GM18867 (cell line): ENCODE measurements at regions not wholly inside any gene's neighbourhood (a gene's known extent, or its start where the extent isn't known, plus 50 kb on each side); places are given as distances from the start of the nearest gene placed in this dataset.

ENCODE experiments used
- ATAC-seq: cut with Tn5 transposase; IDR thresholded peaks from one replicate; pipeline ENCODE4 v1.9.1; 2021; ENCODE audit warnings: mild to moderate bottlenecking, moderate library complexity; ENCODE audit not compliant: unreplicated experiment

DNA sequence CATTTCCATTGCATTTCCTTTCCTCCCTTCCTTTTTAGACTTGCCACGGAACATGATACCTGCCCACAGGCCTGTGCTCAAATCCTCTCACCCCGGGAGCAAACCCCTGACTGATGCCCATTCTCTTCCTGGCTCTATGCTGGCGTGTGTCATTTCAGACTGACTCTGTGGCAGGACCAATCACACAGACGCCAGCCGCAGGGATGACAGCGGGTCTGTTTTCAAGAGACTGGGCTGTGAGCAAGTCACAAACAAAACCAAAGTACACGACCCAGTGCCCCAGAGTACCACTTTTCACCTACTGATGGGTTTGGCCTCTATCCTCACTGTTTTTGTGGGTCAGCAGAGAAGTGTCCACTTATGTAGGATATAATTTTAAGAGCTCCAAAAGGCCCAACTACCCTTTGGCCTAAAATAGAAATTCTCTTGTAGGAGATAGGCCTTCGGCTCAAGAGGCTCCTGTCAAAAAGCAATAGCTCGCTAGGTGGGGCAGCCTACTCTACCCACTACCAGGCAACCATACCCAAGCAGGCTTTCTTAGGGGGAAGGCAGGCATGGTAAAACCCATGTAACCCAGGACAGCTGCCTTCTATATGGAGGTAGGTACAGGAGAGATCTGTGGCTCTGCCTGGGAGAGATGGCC lies 215.7 kb downstream of the CDC5L start:
- no peak for ATAC-seq

DNA sequence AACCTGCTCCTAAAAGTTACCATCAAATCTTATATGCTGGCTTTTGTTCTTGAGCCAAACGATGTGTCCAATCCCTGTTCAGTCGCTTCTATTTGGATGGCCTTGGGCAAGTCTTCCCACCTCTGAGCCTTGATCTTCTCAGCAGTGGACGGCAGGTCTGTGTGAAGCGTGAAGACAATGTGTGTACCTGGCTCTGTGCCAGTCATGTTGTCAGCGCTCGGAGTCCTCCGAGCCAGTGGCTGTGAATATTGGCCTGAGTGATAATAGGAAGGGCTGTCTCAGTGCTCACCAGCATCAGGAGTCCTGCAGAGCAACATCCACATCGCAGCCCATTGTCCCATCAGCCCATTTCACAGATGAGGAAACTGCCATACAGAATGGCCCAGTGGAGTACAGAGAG lies 219.0 kb downstream of the CDC5L start:
- no peak for ATAC-seq

DNA sequence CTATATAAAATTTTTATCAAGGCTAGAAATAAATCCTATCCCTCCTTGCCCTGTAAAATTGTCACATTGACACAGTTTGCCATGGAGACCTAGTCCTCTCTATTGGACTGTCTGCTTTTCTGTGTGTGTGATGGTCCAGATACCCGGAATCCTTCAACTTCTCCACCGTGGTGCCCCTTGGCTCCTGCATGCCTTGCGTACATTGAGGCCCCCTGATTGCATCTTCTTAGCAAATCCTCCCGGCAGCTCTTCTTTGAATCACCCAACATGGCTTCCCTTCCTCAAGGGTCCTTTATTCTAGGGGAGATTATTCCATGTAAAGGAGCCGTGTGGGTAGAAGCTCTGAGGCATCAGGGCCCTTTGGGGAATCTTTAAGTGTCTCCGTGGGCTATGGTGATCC lies 219.5 kb downstream of the CDC5L start:
- no peak for ATAC-seq

DNA sequence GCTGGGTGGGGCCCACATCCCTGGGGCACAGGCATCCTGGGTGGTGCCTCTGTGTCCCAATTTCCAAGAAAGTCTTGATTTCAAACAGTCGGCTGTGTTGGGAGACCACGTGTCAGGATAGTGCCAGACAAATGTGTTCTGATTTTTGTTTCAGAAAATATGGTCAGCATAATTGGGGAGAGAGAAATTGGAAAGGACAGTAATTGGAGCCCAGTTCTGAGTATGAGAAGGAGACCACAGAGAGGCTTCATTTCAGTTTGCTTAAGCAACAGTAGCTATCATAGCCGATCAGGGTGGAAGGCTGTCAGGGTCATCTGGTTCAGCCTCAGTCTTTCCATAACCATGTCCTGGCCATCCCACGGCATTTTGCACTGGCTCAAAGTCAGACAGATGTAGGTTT lies 220.7 kb downstream of the CDC5L start:
- no peak for ATAC-seq

DNA sequence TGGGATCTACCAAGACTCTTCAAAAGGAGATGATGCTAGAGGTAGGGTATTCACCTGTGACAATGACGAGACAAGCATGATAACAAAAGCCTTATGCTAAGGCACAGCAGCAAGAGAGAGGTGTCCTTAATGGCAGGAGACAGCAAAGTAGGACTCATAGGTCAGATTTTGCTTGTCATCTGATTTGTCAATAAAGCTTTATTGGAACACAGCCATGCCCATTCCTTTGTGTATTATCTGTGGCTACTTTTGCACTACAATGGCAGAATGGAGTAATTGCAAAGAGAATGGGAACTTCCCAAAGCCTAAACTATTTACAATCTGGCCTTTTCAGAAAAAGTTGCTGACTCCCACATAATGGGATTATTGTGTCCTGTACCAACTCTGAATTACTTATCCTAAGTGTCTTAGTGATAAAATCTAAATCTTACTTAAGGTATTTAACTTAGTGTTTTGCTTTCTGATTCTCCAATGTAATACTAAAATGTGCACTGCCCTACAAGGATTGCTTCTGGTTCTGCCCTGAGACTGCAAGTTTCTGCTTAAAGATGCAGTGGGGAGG lies 221.6 kb downstream of the CDC5L start:
- no peak for ATAC-seq

DNA sequence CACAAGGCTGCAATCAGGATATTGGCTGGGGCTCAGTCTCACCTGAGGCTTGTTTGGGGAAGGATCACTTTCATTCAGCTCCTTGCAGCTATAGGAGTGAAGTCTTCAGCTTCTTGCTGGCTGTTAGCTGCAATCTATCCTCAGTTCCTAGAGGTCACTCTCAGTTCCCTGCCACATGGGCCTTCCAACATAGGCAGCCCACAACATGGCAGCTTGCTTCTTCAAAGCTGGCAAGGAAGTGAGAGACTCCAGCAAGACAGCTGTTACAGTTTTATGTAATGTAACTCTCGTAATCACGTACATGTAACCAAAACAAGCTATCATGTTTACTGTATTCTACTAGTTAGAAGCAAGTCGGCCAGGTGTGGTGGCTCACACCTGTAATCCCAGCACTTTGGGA lies 226.9 kb downstream of the CDC5L start:
- no peak for ATAC-seq

DNA sequence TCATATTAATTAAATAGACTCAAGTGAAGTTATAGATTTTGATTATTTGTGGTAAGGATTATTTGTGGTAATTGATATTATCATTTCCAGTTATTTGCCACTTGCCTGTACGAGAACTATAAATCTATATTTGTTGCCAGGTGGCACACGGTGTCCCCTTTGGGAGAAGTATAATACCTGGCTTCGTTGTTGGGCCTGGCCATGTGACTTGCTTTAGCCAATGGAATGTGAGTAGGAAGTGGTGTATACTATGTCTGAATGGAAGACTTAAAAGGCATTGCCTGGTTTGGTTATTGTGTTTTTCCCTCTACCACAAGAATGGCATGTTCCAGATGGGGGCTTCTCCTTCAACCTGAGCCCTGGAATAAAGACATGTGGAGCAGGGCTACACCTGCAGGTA lies 228.1 kb downstream of the CDC5L start:
- ATAC-seq, result no peak

DNA sequence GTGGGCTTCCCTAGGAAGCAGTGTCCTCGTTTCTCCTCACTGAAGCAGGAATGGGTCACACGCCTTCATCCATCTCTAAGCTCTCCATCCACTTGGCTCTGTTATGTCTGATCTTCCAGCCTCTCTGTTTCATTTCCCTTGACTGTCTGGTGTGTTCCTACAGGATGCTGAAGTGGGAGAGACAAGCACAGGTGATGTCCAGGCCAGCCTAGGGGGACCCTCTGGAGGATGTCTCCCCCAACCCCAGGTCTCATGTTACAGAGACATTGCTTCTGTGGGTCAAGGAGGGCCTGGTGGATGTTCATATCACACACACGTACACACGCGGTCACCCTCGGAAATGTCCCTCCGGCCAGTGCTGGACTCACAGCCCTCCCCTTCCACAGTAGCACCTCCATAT lies 229.9 kb downstream of the CDC5L start:
- ATAC-seq, result no peak

DNA sequence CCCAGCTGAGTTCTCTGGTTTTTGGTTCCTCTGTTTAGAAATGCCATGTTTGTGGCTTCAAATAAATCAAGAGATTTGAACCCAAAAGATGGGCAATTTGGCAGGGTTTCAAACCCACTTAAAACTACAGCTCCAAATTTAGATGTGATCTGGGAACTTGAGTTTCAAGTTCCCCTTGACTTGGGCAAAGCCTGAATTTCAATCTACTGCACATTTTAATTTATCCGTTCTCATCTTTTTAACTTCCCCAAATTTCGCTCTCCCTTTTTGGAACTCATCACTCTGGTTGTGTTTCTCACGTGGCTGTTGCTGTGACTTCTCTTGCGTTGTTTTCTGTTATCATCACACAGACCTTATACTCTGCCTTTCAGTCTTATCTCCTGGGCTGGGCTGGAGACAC lies 230.9 kb downstream of the CDC5L start:
- no peak for ATAC-seq

DNA sequence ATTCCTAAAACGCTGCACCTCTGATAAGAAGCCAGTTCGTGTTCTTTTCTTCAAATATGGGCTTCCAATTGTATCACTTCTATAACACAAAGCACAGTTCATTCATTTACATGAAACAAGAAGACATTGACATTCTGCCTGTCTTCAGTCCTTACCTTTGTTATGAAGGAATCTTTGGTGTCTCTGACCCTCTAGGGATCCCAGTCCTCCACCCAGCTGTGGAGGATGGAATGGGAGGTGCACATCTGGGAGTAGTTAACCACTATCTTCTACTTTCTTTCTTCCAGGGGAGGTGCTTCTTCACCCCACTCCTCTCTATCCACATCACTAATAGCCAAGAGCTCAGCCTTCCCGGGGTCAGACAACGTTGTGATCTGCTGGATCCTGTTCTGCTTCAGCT lies 233.4 kb downstream of the CDC5L start:
- no peak for ATAC-seq

DNA sequence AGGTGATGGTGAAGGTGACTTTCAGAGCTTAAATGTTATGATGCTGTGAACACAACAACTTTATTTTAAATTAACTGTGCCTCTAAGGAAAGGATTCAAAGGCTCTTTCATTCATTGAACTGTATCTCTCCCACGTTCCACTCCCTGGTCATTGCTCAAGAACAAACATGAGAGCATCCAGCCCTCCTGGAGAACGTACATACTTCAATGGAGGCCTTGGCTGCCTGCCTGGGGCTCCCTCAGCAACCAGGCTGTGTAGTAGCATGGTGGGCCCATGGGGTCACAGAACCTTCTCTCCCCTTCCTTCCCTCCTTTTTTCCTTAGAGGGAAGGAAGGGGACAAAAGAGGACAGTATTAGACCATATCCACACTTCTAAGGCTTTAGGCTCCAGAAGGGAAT lies 234.3 kb downstream of the CDC5L start:
- ATAC-seq, result no peak

DNA sequence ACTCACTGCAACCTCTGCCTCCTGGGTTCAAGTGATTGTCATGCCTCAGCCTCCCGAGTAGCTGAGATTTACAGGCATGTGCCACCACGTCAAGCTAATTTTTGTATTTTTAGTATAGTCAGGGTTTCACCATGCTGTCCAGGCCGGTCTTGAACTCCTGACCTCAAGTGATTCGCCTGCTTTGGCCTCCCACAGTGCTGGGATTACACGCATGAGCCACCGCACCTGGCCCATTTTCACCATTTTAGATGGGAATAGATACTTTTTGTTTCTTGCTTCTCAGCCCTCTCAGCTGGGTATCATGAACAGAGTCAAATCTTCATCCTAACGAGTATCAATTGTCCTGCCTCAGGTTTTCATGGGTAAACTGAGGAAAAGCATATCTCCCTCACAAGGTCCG lies 235.0 kb downstream of the CDC5L start:
- ATAC-seq, result no peak

DNA sequence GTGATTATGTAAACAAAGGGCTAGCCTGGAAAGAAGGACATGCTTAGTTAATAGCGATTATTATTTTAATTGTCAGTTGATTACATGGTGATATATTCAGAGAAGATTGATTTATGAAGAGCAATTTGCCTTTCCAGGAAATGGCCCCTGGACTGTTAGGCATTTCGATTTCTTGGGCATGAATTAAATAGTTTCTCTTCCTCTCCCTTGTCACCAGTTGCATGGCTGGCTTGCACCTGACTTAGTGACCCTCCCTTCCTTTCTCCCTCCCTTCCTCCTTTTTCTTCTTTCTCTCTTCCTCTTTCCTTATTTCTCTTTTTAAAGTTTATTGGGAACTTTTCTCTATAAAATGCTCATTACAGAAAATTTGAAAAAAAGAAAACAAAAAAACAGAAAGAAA lies 235.4 kb downstream of the CDC5L start:
- ATAC-seq, result no peak

DNA sequence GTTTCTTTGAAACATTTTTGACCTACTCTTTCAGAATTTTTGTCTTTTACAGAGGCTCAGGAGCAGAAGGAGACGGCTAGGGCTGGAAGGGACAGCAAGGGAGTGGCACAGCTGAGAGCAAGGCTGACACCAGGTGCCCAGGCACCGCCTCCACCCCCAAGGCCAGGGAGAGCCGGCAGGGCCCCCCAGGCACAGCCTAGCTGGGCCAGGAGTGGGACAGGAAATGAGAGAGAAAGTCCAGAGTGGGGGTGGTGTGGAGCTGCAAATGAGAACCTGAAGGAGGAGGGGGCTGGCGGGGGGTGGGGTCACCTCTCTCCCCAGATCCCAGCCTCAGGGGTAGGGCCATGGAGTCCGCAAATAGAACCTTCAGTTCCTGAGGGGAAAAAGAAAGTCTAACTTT lies 236.7 kb downstream of the CDC5L start:
- ATAC-seq, result no peak

DNA sequence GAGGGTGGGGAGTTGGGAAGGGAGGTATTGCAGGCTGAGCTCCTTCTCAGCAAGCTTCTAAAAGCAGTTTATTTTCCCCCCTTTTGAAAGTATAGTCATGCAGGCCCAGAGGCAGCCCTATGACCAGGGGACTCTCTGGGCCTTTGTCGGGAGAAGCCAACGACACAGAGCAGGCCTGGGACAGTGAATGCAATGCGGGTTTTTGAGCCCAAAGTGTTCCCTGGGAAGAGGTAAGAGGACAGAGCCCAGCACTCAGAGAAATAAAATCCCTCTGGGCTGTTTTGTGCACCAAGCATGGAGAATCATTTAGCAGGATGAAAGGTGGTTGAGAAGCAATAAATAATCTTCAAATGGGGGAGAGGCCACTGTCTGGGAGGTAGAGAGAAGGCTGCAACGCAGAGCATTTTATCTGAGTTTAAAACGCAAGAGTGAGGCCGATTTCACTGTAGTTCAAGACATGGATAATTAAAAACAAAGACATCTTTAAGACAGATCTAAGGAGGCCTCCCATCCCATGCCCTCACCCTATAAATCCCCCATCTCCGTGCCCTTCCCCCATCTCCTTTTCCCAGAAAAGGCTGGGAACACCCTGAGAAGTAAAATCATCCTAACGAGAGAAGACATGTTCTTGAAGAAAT lies 237.5 kb downstream of the CDC5L start:
- no peak for ATAC-seq

DNA sequence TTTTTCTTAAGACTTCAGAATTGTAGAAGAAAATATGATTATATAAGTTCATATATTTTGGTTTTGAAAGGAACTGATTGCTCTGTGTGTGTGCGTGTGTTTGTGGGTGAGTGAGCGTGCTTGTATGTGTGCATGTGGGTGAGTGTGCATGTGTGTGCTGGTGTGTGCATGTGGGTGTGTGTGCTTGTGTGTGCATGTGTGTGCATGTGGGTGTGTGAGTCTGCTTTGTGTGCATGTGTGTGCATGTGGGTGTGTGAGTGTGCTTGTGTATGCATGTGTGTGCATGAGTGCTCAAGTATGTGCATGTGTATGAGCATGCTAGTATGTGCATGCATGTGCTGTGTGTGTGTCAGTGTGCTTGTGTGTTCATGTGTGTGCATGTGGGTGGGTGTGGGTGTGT lies 238.5 kb downstream of the CDC5L start:
- no peak for ATAC-seq

DNA sequence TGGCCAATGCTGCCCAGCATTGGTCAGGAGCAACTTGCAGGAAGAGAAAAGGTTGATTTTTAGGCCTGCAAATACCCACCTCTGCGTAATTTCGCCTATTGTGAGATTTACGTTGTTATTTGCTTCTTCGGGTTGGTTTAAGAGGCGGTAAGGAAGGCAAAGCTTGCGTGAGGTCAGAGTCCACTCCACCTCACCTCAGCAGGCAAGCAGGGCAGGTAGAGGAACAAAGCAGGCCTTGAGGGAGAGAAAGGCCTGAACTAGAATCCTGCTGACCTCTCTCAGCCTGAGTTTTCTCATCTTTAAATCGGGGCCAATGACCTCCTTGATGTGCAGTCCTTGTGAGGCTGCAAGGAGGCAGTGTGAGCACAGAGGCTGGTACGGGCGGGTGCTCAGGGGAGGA lies 239.1 kb downstream of the CDC5L start:
- no peak for ATAC-seq

DNA sequence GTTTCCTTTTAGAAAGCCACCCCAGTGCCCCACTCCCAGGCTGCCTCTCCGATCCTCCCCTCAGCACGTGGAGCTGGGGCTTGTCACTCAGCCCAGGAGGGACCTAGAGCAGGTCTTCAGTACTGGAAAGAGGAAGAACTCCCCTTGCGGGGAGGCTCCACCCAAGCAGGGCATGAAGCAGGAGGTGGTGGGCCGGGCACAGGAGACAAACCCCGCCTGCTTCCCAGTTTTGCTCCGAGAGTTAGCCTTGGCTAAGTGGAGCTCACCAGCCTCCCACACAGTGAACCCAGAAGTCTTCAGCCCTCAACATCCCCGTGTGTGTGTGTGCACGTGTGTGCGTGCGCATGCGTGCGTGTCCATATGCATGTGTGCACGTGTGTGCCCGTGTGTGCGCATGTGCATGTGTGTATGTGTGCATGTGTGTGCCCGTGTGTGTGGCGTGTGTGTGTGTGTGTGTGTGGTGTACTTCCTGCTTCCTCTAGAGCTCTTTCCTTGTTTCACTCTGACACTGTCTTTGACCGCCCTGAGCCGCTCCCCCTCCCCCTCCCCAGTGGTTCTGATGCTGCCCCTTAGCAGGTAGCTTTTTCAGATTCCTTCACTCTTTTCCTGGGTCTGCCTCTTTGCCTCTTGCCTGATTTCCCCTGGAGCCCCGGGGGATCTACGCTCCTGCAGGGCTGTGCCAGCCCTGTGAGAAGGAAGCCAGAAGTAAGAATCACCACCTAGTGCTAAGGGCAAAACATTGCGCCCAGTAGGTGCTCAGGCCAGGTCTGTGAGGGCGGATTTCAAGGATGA lies 239.8 kb downstream of the CDC5L start:
- ATAC-seq, result no peak

DNA sequence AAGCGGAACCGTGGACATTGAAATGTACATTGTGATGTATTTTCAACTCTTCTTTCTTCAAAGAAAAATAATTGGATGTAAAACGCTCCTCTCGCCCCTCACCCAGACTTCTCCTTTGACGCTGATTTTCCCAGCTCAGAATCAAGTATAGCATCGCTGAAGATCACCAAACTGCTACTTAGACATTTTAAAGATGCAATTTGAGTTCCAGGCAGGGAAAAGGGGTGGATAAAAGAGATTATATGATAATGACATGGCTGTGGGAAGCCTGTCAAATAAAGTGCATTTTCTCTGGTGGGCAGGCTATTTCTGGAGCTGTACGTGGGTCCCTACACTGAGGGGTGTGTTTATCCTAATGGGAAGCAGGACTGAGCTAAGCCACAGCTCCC lies 240.4 kb downstream of the CDC5L start:
- no peak for ATAC-seq

DNA sequence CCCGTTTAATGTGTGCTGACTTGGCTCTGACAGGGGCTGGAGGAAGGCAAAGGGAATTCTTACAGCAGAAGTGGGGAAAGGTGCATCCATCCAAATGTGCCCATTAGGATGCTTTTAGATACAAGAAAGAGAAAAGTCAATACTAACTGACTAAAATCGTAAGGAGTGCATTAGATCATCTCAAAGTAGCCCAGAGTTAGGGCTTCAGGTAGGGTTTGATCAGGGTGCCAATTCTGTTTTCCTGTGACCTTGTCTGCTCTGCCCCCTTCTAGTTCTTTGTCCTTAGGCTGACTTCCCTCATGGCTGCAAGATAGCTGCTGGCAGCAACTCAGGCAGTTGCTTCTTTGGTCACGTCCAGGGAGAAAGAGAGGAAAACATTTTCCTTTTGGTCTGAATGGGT lies 240.8 kb downstream of the CDC5L start:
- ATAC-seq, result no peak

DNA sequence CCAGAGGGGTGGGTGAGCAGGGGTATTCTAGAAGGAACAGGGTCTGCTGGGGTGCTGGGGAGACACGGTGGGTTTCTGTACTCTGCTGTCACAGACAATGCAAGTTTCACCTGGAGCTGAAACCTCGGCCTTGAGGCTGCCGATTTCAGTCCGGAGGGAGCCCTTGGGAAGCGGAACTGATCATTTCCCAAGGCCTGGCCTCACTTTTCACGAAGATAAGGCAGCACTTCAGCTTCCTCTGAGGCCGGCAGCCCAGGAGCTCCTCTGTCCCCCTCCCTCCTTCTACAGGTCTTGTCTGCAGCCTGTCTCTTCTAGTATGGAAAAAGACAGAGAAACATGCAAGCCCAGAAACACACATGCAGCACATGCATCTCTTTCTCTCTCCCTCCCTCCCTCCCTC lies 242.1 kb downstream of the CDC5L start:
- ATAC-seq, result no peak
